Lung (tissue), 11 donors: ENCODE measurements at regions not wholly inside any gene's neighbourhood (a gene's known extent, or its start where the extent isn't known, plus 50 kb on each side); places are given as distances from the start of the nearest gene placed in this dataset.

ENCODE experiments used
- ATAC-seq: fragments of 200-7000 bp; cut with Tn5 transposase; one replicate; pipeline ENCODE4 v1.9.1; 2020; ENCODE audit warnings: moderate number of reproducible peaks; ENCODE audit not compliant: insufficient read depth, low FRiP score
- DNase-seq, 3 donors: peaks; one replicate each; pipeline ENCODE4 v3.0.0-alpha.2; 2013 to 2017
- H3K27ac ChIP-seq, 2 donors: one replicate each; pipeline ENCODE4 v1.5.1; 2013; ENCODE audit warnings: mild to moderate bottlenecking in 2 of 2, moderate library complexity in 2 of 2, control low read depth in 1 of 2, inconsistent platforms in 1 of 2, low read depth in 1 of 2, low read length in 1 of 2
- H3K27me3 ChIP-seq, 3 donors: one replicate each; pipeline ENCODE4 v1.5.1; 2013; ENCODE audit warnings: low read length in 2 of 3; ENCODE audit not compliant: control insufficient read depth in 3 of 3, insufficient read depth in 3 of 3
- H3K36me3 ChIP-seq, 4 donors: one replicate each; pipeline ENCODE4 v1.5.1; 2013; ENCODE audit warnings: low read length in 4 of 4, mild to moderate bottlenecking in 1 of 4, moderate library complexity in 1 of 4; ENCODE audit not compliant: control insufficient read depth in 4 of 4, insufficient read depth in 4 of 4
- H3K4me1 ChIP-seq, 5 donors: one replicate each; pipeline ENCODE4 v1.5.1; 2013; ENCODE audit warnings: low read length in 5 of 5, mild to moderate bottlenecking in 2 of 5, moderate library complexity in 1 of 5; ENCODE audit not compliant: control insufficient read depth in 5 of 5, insufficient read depth in 5 of 5
- H3K4me3 ChIP-seq: one replicate; pipeline ENCODE4 v1.5.1; 2013; ENCODE audit warnings: mild to moderate bottlenecking, control low read depth, moderate library complexity
- H3K9ac ChIP-seq, 2 donors: one replicate each; pipeline ENCODE4 v1.5.1; 2013; ENCODE audit warnings: low read length in 2 of 2, control low read depth in 1 of 2; ENCODE audit not compliant: insufficient read depth in 1 of 2
- H3K9me3 ChIP-seq, 4 donors: one replicate each; pipeline ENCODE4 v1.5.1; 2013; ENCODE audit warnings: low read length in 3 of 4, mild to moderate bottlenecking in 1 of 4, moderate library complexity in 1 of 4; ENCODE audit not compliant: control insufficient read depth in 4 of 4, insufficient read depth in 3 of 4
- CTCF ChIP-seq: IDR thresholded peaks from 2 replicates; pipeline ENCODE4 v1.5.1; 2012; ENCODE audit warnings: mild to moderate bottlenecking; ENCODE audit errors: control extremely low read depth, extremely low read depth
- WGBS, 2 donors: extraction: QIAGEN DNeasy Blood & Tissue Kit; methylation state at CpG; one replicate each; pipeline ENCODE4 v1.1.7; 2013; 5-methylcytosine and 5-hydroxymethylcytosine counted together
- donor health status: control.
- donor health status: control.
- donor health status: Bipolar disorder and iron deficiency.
- donor health status: healthy.
- donor health status: DM: yes; HTN: yes; CAD: no.

GRCh38 chr12:123065676-123066383, 85.1 kb downstream of the PITPNM2 start:
- 74 to 80% methylated on average over 9 of the region's 9 CpGs for WGBS, 2 donors
- ATAC-seq (no peak), DNase-seq (no peak)
- Histone ChIP-seq H3K9me3 (no peaks in the 10 kb centered on the region), H3K36me3 (no peaks in the 10 kb centered on the region), H3K27me3 (no peaks in the 10 kb centered on the region), H3K9ac (no peak overlapping the region), H3K4me1 (peaks cover 0 to 60% (median 7%) of the 10 kb centered on the region in 5 donors), H3K27ac (peak overlapping the region in 1 of 2 donors; percentile 88), H3K4me3 (no peak overlapping the region)
- no peak for TF ChIP-seq CTCF

GRCh38 chr12:123064885-123065619, 84.6 kb downstream of the ARL6IP4 start:
- 70 to 74% methylated on average over 8 of the region's 8 CpGs for WGBS, 2 donors
- Histone ChIP-seq H3K9ac (no peak overlapping the region), H3K27me3 (no peaks in the 10 kb centered on the region), H3K4me1 (peaks cover 0 to 60% (median 9%) of the 10 kb centered on the region in 5 donors), H3K36me3 (no peaks in the 10 kb centered on the region), H3K9me3 (no peaks in the 10 kb centered on the region), H3K27ac (peak overlapping the region; percentile 40 to 88), H3K4me3 (no peak overlapping the region)
- TF ChIP-seq CTCF = no peak
- DNase-seq (no peak), ATAC-seq (no peak)

GRCh38 chr12:123064366-123064765, 83.9 kb downstream of the ARL6IP4 start:
- no peak for DNase-seq
- no peak overlapping the region for H3K9ac ChIP-seq
- H3K27me3 ChIP-seq = no peaks in the 10 kb centered on the region
- H3K9me3 ChIP-seq = no peaks in the 10 kb centered on the region
- ATAC-seq = no peak
- 32 to 40% methylated on average over 8 of the region's 8 CpGs for WGBS, 2 donors
- no peak for TF ChIP-seq CTCF
- H3K4me3 ChIP-seq = no peak overlapping the region
- no peaks in the 10 kb centered on the region for H3K36me3 ChIP-seq
- H3K4me1 ChIP-seq = peaks cover 0 to 58% (median 13%) of the 10 kb centered on the region in 5 donors
- peak overlapping the region; percentile 40 to 88 for H3K27ac ChIP-seq
